NCI-H2227 (cell line): ENCODE measurements at regions not wholly inside any gene's neighbourhood (a gene's known extent, or its start where the extent isn't known, plus 50 kb on each side); places are given as distances from the start of the nearest gene placed in this dataset.
"Not testable (repeated sequence)": the region's sequence is repeated elsewhere in the genome, so short reads cannot be mapped to it uniquely, and the experiment has no call there.

ENCODE experiments used
- DNase-seq: peaks from one replicate; lab custom pipeline; 2025; ENCODE audit not compliant: unreplicated experiment; lab: John Stamatoyannopoulos, UW

DNA sequence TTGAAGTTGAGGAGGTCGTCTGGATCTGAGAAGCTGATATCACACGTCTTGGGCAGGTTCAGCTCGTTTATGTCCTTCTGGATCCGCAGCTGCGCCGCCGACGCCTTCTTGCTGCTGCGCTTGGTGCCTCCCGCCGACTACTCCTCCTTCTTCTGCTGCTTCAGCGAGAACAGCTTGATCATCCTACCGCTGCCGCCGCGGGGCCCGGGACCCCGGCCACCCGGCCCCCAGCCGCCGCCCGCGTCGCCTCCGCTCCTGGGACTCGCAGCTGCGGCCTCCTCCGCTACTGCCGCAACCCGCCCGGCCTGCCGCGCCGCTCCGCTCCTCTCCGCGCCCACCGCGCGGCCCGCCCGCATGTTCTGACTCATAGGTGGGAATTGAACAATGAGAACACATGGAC lies 1710.6 kb downstream of the TP53TG3F start:
- DNase-seq = not testable (repeated sequence)

DNA sequence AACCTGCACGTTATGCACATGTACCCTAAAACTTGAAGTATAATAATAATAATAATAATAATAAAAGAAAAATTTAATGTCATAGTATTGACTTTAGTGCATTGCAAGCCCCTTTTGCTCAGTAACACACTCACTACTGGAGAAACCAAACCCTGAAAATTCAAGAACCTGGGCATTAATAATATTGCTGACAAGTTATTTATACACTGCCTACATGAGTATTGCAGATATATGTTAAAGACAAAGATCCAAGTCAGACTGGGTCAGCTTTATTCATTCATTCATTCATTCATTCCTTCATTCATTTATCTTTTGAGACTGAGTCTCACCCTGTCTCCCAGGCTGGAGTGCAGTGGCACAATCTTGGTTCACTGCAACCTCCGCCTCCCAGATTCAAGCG lies 1711.2 kb downstream of the TP53TG3F start:
- no peak for DNase-seq

GRCh38 chr16:35171106-35171505 lies 1711.7 kb downstream of the TP53TG3F start:
- no peak for DNase-seq

DNA sequence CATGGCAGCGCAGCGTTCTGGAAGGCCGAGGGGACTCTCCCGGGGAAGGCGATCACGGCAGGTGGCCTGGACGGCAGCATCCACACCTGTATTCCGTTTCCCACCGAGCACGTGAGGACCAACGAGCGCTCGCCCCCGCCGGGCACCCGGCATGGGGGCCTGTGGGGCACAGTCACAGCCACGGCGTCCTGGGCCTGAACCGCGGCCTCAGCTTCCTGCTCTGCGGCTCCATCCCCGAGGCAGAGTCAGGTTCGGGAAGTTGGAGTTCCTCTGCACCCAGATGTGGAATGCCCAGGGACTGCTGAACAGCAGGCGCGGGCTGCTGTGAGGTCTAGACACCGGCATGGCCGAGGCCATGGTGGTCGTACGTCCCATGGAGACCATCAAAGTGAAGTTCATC lies 1713.9 kb downstream of the TP53TG3F start:
- no peak for DNase-seq

GRCh38 chr16:35174016-35174415 lies 1714.6 kb downstream of the TP53TG3F start:
- no peak for DNase-seq

DNA sequence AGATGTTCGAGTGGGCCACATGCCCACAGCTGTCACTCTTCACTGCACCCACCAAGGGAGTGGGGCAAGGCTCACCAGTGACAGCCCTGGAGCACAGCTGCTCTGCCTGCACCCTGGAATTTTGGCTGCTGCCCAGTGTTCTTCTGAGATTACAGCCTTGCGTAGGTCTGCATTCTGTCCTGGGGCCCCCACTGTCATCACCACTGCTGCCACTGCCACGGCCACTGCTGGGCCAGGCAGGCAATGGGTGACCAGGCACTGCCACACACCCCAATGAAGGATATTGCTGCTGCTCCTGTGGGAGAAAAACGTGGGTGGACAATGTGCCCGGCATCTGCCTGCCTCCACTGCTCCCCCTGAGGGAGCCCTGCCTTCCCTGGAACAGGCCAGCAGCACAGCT lies 1717.0 kb downstream of the TP53TG3F start:
- no peak for DNase-seq

- DNase-seq = no peak
Measured at GRCh38 chr16:35177851-35178250, 1718.4 kb downstream of the TP53TG3F start.

DNA sequence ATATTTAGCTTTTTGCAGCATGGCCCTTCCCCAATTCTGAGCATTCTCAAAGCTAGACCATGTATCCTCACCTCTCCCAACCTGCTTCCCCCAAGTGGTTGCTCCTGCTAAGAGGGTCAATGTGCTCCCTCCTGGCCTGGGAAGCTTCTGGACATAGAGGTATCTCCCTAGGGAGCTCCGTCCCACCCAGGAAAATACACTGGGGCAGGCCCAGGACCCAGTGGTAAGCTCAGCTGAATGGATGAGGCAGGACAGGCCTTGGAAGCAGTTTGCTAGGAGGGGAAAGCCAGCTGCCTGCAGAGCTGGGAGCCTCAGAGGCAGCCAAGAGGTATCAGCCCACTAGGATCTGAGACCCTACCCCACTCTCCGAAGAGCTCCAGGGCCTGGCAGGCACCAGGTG lies 1721.6 kb downstream of the TP53TG3F start:
- no peak for DNase-seq

GRCh38 chr16:35181422-35182030 lies 1722.1 kb downstream of the TP53TG3F start:
- DNase-seq = no peak

GRCh38 chr16:35182043-35182677 lies 1722.7 kb downstream of the TP53TG3F start:
- no peak for DNase-seq

- no peak for DNase-seq
Measured at GRCh38 chr16:35182943-35183550, 1723.6 kb downstream of the TP53TG3F start.

DNA sequence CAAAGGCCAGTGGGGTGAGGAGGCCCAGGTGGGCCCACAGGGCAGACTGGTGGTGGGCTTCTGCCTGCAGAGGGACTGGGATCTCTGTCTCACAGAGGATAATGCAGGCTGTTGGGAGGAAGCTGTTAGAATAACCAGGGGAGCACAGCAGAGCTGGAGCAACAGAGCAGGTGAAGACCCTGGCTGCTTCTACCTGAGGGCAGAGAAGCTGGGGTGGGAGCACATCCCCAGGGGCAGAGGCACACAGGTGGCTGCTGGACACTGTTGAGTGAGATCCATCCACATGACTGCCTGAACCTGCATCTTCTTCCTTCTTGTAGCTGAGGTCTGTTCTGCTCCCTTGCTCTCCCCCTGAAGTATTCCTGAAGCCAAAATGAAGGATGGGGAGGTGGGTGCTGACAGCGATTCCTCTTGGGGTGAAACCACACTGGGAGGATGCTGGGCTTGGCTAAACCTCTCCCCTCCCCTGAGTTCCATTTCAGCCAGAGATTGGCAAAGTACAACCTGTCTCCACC lies 1725.0 kb downstream of the TP53TG3F start:
- DNase-seq = no peak

GRCh38 chr16:35185366-35186044 lies 1726.1 kb downstream of the TP53TG3F start:
- DNase-seq = no peak

DNA sequence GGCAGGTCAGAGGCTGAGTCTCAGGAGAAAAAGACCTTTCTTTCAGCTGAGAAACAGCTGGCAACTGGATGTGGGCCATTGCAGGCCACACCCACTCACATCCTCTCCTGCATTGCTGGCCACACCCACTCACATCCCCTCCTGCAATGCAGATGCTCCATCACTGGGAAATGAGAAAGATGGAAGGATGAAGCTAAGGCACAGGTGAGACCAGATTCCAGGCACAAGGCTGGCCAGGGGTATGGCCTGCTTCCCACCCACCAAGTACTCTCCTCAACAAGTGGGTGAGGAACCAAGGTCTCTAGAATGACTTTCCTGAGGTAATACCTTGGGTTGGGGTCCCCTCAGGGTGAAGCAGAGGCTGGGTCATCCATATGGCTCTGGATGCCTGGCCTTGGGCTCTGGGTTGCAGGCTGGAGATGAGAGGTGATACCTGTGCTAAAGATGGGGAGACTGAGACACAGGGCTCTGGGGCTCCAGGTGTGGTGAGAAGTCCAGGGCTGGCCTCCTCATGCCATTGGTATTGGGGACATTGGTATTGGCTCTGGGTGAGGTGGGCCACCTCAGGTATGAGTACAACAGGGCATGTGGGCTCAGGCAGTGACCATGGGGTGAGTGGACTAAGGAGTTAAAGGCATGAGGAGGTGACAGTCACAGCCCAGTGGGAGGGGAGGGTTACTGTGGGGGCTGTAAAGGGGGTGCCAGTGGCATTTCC lies 1726.8 kb downstream of the TP53TG3F start:
- no peak for DNase-seq

- no peak for DNase-seq
Measured at GRCh38 chr16:35187665-35188225, 1728.3 kb downstream of the TP53TG3F start.

DNA sequence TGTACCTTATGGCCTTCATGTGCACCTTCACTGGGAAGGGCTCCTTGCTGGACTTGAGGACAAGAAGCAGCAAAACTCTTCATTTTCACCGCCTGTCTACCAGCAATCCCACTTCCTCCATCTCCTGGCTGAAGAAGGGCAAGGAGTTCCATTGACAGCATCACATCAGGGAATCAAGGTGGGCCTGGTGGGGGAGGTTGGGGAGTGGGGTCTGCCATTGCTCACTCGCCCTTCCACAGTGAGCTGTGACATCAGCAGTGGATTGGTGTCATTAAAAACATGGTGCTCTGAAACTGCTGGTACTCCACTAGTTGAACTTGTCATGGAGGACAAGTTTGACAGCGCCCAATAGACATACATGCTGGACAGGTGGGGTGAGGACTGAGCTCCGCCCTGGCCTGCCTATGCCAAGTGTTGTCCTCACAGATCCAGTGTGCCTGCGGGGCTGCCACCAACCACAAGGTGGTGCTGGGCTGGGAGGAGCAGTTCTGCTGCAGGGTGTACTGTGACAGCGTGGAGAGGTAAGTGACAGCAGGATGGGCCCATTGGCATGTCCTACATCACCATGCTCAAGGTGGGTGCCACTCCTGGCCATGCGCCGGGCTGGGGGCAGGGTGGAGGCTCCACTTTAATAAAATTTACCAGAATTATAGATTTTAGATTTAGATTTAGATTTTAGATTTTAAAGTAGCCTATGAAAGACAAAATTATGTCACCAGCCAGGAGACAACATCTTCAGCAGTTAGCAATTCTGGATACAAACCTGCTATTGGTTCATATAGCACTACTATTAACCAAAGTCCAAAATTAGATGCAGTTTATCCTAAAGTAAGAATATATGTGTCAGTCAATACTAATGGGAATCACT lies 1729.1 kb downstream of the TP53TG3F start:
- peak; percentile 58 for DNase-seq

- DNase-seq = no peak
Measured at GRCh38 chr16:35192993-35193392, 1733.6 kb downstream of the TP53TG3F start.

DNA sequence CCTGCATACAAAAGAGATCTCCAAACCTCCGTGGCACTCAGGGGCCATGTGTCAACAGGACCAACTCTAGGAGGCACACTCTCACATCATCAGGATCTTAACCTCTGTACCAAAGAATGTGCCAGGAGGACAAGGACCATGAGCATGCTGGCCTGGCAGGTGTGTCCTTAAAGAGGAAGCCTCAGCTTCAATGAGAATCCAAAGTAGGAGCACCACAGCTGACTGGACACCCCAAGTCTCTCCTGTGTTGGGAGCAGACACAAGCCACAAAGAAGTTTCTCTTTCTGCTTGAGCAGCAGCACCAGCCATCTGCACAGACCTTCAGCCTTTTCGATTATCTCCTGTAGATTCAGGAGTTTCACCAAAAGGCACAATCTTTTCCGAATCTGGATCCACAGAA lies 1734.5 kb downstream of the TP53TG3F start:
- DNase-seq = no peak

DNA sequence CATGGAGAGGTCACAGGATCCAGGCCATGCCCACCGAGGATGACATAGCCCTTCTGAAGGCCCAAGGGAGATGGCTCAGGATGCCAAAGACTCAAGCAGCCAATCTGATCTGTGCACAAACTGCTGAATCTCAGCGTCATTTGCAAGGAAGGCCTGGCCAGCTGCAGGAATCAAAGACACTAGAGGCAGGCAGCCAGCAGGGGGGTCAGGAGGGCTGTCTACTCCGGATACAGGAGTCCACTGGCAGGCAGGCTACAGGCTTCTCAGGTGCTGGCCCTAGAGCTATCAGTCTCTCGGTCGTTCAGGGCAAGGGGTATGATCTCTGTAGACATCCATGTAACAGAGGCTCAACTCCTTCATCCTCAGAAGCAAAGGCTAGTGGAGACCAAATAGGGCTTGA lies 1735.3 kb downstream of the TP53TG3F start:
- no peak for DNase-seq
